GM23338 (cell line): ENCODE measurements at regions not wholly inside any gene's neighbourhood (a gene's known extent, or its start where the extent isn't known, plus 50 kb on each side); places are given as distances from the start of the nearest gene placed in this dataset.

Experiments
- CREB1 ChIP-seq: fragments of 250-450 bp; sonication (Bioruptor Pico); IDR thresholded peaks from 2 replicates; pipeline ENCODE4 v1.5.0; 2020; ENCODE audit warnings: low read depth, mild to moderate bottlenecking, moderate library complexity
- CTCF ChIP-seq, 2 experiments: fragments of 200-600 bp in 1 of 2; sonication (generic) in 1 of 2; conservative IDR thresholded peaks; 2 replicates each; pipeline versions ENCODE4 v1.5.1 to v1.6.1; 2016 to 2017; ENCODE audit warnings: antibody characterized with exemption in 2 of 2, low read depth in 2 of 2, mild to moderate bottlenecking in 2 of 2, moderate library complexity in 1 of 2
- EZH2 ChIP-seq: fragments of 200-600 bp; sonication (generic); IDR thresholded peaks from one replicate; pipeline ENCODE4 v1.8.0; 2017; ENCODE audit warnings: antibody characterized with exemption, mild to moderate bottlenecking, low read depth; ENCODE audit not compliant: unreplicated experiment
- EZH2phosphoT487 ChIP-seq: fragments of 200-600 bp; sonication (generic); IDR thresholded peaks from one replicate; pipeline ENCODE4 v1.8.1; 2018; ENCODE audit warnings: antibody characterized with exemption; ENCODE audit not compliant: unreplicated experiment
- JUNB ChIP-seq: IDR thresholded peaks from one replicate; pipeline ENCODE4 v1.6.1; 2016; ENCODE audit warnings: antibody characterized with exemption; ENCODE audit not compliant: unreplicated experiment
- NANOG ChIP-seq: IDR thresholded peaks from 2 replicates; pipeline ENCODE4 v1.6.1; 2016; ENCODE audit warnings: antibody characterized with exemption, borderline replicate concordance
- POLR2AphosphoS5 ChIP-seq: IDR thresholded peaks from 2 replicates; pipeline ENCODE4 v1.6.1; 2016; ENCODE audit warnings: antibody characterized with exemption, low read depth
- STAT1 ChIP-seq: IDR thresholded peaks from one replicate; pipeline ENCODE4 v1.6.1; 2016; ENCODE audit warnings: antibody characterized with exemption; ENCODE audit not compliant: unreplicated experiment
- ZNF114 ChIP-seq: fragments of 250-450 bp; sonication (Bioruptor Pico); IDR thresholded peaks from 2 replicates; pipeline ENCODE4 v1.5.0; 2020; ENCODE audit warnings: mild to moderate bottlenecking, moderate library complexity
- ZNF462 ChIP-seq: fragments of 250-450 bp; sonication (Bioruptor Pico); IDR thresholded peaks from 2 replicates; pipeline ENCODE4 v1.5.0; 2020; ENCODE audit warnings: mild to moderate bottlenecking, moderate library complexity
- TF ChIP-seq, protein P1 (sequence below): IDR thresholded peaks from one replicate; pipeline ENCODE4 v1.6.1; 2018; ENCODE audit warnings: antibody characterized with exemption; ENCODE audit not compliant: unreplicated experiment

DNA sequence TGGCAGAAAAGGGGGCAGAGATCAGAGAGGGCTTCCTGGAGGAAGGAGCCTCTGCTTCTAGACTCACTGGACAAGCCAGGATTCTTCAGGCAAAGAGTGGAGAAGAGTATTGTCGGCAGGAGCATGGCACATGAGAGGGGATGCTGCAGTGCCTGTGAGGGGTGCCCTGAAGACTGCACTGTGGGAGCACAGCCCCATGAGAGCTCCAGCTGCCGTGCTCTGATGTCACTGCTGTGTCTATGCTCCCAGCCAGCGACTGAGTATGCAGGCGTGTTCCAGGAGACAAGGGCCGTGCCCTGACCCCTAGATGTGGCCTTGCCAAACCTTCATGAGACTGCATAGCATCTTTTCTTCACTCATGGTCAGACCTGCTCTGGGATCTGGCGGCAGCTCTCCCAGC, 339.1 kb downstream of the RPS24 start:
- TF ChIP-seq, protein P1, sequence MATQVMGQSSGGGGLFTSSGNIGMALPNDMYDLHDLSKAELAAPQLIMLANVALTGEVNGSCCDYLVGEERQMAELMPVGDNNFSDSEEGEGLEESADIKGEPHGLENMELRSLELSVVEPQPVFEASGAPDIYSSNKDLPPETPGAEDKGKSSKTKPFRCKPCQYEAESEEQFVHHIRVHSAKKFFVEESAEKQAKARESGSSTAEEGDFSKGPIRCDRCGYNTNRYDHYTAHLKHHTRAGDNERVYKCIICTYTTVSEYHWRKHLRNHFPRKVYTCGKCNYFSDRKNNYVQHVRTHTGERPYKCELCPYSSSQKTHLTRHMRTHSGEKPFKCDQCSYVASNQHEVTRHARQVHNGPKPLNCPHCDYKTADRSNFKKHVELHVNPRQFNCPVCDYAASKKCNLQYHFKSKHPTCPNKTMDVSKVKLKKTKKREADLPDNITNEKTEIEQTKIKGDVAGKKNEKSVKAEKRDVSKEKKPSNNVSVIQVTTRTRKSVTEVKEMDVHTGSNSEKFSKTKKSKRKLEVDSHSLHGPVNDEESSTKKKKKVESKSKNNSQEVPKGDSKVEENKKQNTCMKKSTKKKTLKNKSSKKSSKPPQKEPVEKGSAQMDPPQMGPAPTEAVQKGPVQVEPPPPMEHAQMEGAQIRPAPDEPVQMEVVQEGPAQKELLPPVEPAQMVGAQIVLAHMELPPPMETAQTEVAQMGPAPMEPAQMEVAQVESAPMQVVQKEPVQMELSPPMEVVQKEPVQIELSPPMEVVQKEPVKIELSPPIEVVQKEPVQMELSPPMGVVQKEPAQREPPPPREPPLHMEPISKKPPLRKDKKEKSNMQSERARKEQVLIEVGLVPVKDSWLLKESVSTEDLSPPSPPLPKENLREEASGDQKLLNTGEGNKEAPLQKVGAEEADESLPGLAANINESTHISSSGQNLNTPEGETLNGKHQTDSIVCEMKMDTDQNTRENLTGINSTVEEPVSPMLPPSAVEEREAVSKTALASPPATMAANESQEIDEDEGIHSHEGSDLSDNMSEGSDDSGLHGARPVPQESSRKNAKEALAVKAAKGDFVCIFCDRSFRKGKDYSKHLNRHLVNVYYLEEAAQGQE: no peak
- no peak for TF ChIP-seq EZH2
- no peak for TF ChIP-seq CTCF (conservative IDR thresholded peaks at IDR 0.05; ENCODE audit: low read depth in 2 of 2)
- TF ChIP-seq STAT1: no peak
- no peak for TF ChIP-seq CREB1
- no peak for TF ChIP-seq POLR2AphosphoS5
- no peak for TF ChIP-seq JUNB
- no peak for TF ChIP-seq EZH2phosphoT487
- TF ChIP-seq NANOG: no peak
- no peak for TF ChIP-seq ZNF462 (CRISPR knock-in tag)
- TF ChIP-seq ZNF114 (CRISPR knock-in tag): no peak
